GM12878 (cell line): ENCODE measurements at regions not wholly inside any gene's neighbourhood (a gene's known extent, or its start where the extent isn't known, plus 50 kb on each side); places are given as distances from the start of the nearest gene placed in this dataset.

Experiments used
- ATAC-seq: fragments of 200-7000 bp; cut with Tn5 transposase; 3 replicates; pipeline ENCODE4 v1.9.1; 2020; ENCODE audit warnings: mild to moderate bottlenecking, moderate library complexity
- BruUV-seq: library from RNA; stranded (reverse); fragments of 400-500 nt; replicated peaks from 2 replicates; lab custom pipeline; 2021; lab: Mats Ljungman, UMichigan
- CTCF ChIA-PET: fragments of 300-600 bp; sonication (Branson Sonifier 250); formaldehyde crosslinking; extraction: SDS; loops from one replicate; lab custom pipeline; 2021; ENCODE audit warnings: inconsistent platforms; lab: Yijun Ruan, JAX
- POLR2A ChIA-PET: fragments of 350-600 bp; formaldehyde crosslinking; extraction: SDS; loops from one replicate; lab custom pipeline; 2021; ENCODE audit warnings: inconsistent platforms; lab: Charles Lee
- RAD21 ChIA-PET: fragments of 300-600 bp; sonication (Branson Sonifier 250); formaldehyde crosslinking; loops from one replicate; lab custom pipeline; 2023; ENCODE audit warnings: antibody characterized with exemption; ENCODE audit not compliant: unreplicated experiment; lab: Charles Lee
- SMC1A ChIA-PET: fragments of 300-600 bp; sonication (Branson Sonifier 250); formaldehyde crosslinking; loops from one replicate; lab custom pipeline; 2023; ENCODE audit not compliant: unreplicated experiment, uncharacterized antibody; lab: Charles Lee
- DNase-seq: peaks from one replicate; pipeline ENCODE4 v3.0.0-alpha.2; 2011; ENCODE audit warnings: low read depth, low spot score
- FAIRE-seq: peaks from 3 replicates; lab custom pipeline; 2011; peaks lifted over from hg19 to GRCh38; lab: Jason Lieb, UNC
- H2AFZ ChIP-seq: 2 replicates; pipeline ENCODE4 v1.6.0; 2011; ENCODE audit warnings: low read depth, low read length, control low read depth; ENCODE audit not compliant: control insufficient read depth
- H3K27ac ChIP-seq: 2 replicates; pipeline ENCODE4 v1.5.1; 2011; ENCODE audit warnings: control low read depth; ENCODE audit not compliant: control insufficient read depth, insufficient read depth
- H3K27me3 ChIP-seq, 2 experiments: replicated peaks in 1 of 2; 2 replicates each; pipeline versions ENCODE4 v1.6.0 to v1.6.1; 2011; ENCODE audit warnings: low read length in 1 of 2; ENCODE audit not compliant: control insufficient read depth in 2 of 2, insufficient read depth in 2 of 2
- H3K36me3 ChIP-seq, 2 experiments: 2 replicates each; pipeline ENCODE4 v1.5.1; 2011; ENCODE audit warnings: low read length in 1 of 2; ENCODE audit not compliant: control insufficient read depth in 2 of 2, insufficient read depth in 2 of 2
- H3K4me1 ChIP-seq: 2 replicates; pipeline ENCODE4 v1.6.1; 2011; ENCODE audit warnings: mild to moderate bottlenecking, low read length, moderate library complexity, mixed read lengths; ENCODE audit not compliant: control insufficient read depth, insufficient read depth
- H3K4me2 ChIP-seq: 2 replicates; pipeline ENCODE4 v1.6.0; 2011; ENCODE audit warnings: control low read depth; ENCODE audit not compliant: control insufficient read depth, insufficient read depth
- H3K4me3 ChIP-seq: fragments of 200-600 bp; sonication (generic); 2 replicates; pipeline ENCODE4 v1.5.1; 2016
- H3K79me2 ChIP-seq: 2 replicates; pipeline ENCODE4 v1.6.0; 2011; ENCODE audit warnings: low read length; ENCODE audit not compliant: control insufficient read depth, insufficient read depth
- H3K9ac ChIP-seq: 2 replicates; pipeline ENCODE4 v1.8.0; 2011; ENCODE audit warnings: low read length, control low read depth, mixed read lengths; ENCODE audit not compliant: control insufficient read depth, insufficient read depth
- H3K9me3 ChIP-seq: replicated peaks from 3 replicates; pipeline ENCODE4 v1.5.1; 2011; ENCODE audit warnings: mild to moderate bottlenecking, low read length; ENCODE audit not compliant: control insufficient read depth, insufficient read depth
- H4K20me1 ChIP-seq: 2 replicates; pipeline ENCODE4 v1.6.0; 2011; ENCODE audit not compliant: control insufficient read depth, insufficient read depth
- BHLHE40 ChIP-seq, 2 experiments: fragments of 450-650 bp in 1 of 2; IDR thresholded peaks; 2 replicates each; pipeline ENCODE4 v1.6.1; 2011 to 2017; ENCODE audit warnings: low read depth in 2 of 2, borderline replicate concordance in 1 of 2, improper control_type of control experiment in 1 of 2, low read length in 1 of 2, mild to moderate bottlenecking in 1 of 2
- CBX3 ChIP-seq: fragments of 200-600 bp; sonication (generic); IDR thresholded peaks from 2 replicates; pipeline ENCODE4 v1.6.1; 2016; ENCODE audit warnings: low read depth, borderline replicate concordance
- CEBPZ ChIP-seq: fragments of 150-350 bp; IDR thresholded peaks from 2 replicates; pipeline ENCODE4 v1.6.1; 2016; ENCODE audit warnings: low read depth, low read length
- CREB1 ChIP-seq: IDR thresholded peaks from 2 replicates; pipeline ENCODE4 v1.6.1; 2012; ENCODE audit warnings: low read depth, mild to moderate bottlenecking, inconsistent platforms
- DPF2 ChIP-seq: fragments of 450-650 bp; IDR thresholded peaks from 2 replicates; pipeline ENCODE4 v1.6.1; 2017; ENCODE audit warnings: mild to moderate bottlenecking
- E4F1 ChIP-seq: fragments of 450-650 bp; IDR thresholded peaks from 2 replicates; pipeline ENCODE4 v1.6.1; 2018; ENCODE audit warnings: borderline replicate concordance, mild to moderate bottlenecking; ENCODE audit not compliant: partially characterized antibody
- NFYA ChIP-seq: IDR thresholded peaks from 2 replicates; pipeline ENCODE4 v1.6.1; 2011; ENCODE audit warnings: low read depth, mild to moderate bottlenecking, low read length, improper control_type of control experiment, borderline replicate concordance
- NR2F1 ChIP-seq: fragments of 450-650 bp; conservative IDR thresholded peaks from 2 replicates; pipeline ENCODE4 v1.6.1; 2017; ENCODE audit warnings: mild to moderate bottlenecking
- PAX8 ChIP-seq: fragments of 450-650 bp; IDR thresholded peaks from 2 replicates; pipeline ENCODE4 v1.6.1; 2017; ENCODE audit warnings: mild to moderate bottlenecking, moderate library complexity
- PBX3 ChIP-seq: IDR thresholded peaks from 2 replicates; pipeline ENCODE4 v1.6.1; 2011; ENCODE audit warnings: mild to moderate bottlenecking, low read depth, low read length, moderate library complexity; ENCODE audit not compliant: insufficient replicate concordance
- POLR2AphosphoS5 ChIP-seq: IDR thresholded peaks from 2 replicates; pipeline ENCODE4 v1.6.1; 2011; ENCODE audit warnings: mild to moderate bottlenecking, low read length, inconsistent platforms
- RBBP5 ChIP-seq: fragments of 200-600 bp; sonication (generic); conservative IDR thresholded peaks from 2 replicates; pipeline ENCODE4 v1.6.1; 2016
- RELB ChIP-seq: fragments of 450-650 bp; IDR thresholded peaks from 2 replicates; pipeline ENCODE4 v1.6.1; 2017; ENCODE audit warnings: low read depth, mild to moderate bottlenecking, moderate library complexity
- SIX5 ChIP-seq: IDR thresholded peaks from 2 replicates; pipeline ENCODE4 v1.6.1; 2011; ENCODE audit warnings: mild to moderate bottlenecking, low read depth, low read length, moderate library complexity; ENCODE audit not compliant: severe bottlenecking
- SMAD1 ChIP-seq: fragments of 450-650 bp; IDR thresholded peaks from 2 replicates; pipeline ENCODE4 v1.6.1; 2018; ENCODE audit warnings: mild to moderate bottlenecking, low read depth; ENCODE audit not compliant: partially characterized antibody
- ZBED1 ChIP-seq: IDR thresholded peaks from 2 replicates; pipeline ENCODE4 v1.6.1; 2016; ENCODE audit warnings: borderline replicate concordance
- ZNF384 ChIP-seq: IDR thresholded peaks from 2 replicates; pipeline ENCODE4 v1.6.1; 2012; ENCODE audit warnings: low read depth, mild to moderate bottlenecking, low read length, improper control_type of control experiment, borderline replicate concordance
- WGBS: methylation state at CpG from one replicate; pipeline ENCODE4 v1.1.6; 2016; ENCODE audit warnings: low lambda C conversion rate; ENCODE audit not compliant: insufficient replicate concordance, insufficient coverage; ENCODE audit errors: missing lambda C conversion rate; 5-methylcytosine and 5-hydroxymethylcytosine counted together
- in situ Hi-C: fragments of 300-500 bp; cut with MboI; formaldehyde crosslinking; loops from 9 replicates; pipeline ENCODE4 v1.14.3; 2018; ENCODE audit warnings: mixed read lengths
- intact Hi-C: fragments of 100-400 bp; cut with micrococcal nuclease; formaldehyde crosslinking; loops from one replicate; pipeline ENCODE4 v1.14.2; 2022; ENCODE audit not compliant: unreplicated experiment

GRCh38 chr18:44134447-44134846 lies 546.2 kb upstream of the SETBP1 start (continued):
- TF ChIP-seq PAX8: no peak
- no peak for TF ChIP-seq BHLHE40 (IDR thresholded peaks at IDR 0.05; ENCODE audit: borderline replicate concordance in 1 of 2, low read depth in 2 of 2, low read length in 1 of 2)
- TF ChIP-seq RBBP5: no peak
- no peak for TF ChIP-seq ZBED1
- TF ChIP-seq NR2F1: no peak
- TF ChIP-seq SIX5: no peak
- TF ChIP-seq E4F1: no peak
- TF ChIP-seq, all 136 proteins: peak for 0

GRCh38 chr18:44135741-44136140 lies 544.9 kb upstream of the SETBP1 start:
- no peak for DNase-seq
- ChIA-PET SMC1A (no interaction called here), CTCF (no interaction called here), POLR2A (no interaction called here), RAD21 (no interaction called here)
- no TSS peak for BruUV-seq
- no peaks in the 10 kb centered on the region for H3K4me1 ChIP-seq
- 85% methylated on average over 4 of the region's 4 CpGs for WGBS
- H3K9ac ChIP-seq: no peak overlapping the region
- no peak for FAIRE-seq
- no peak overlapping the region for H3K4me2 ChIP-seq
- H3K4me3 ChIP-seq: no peak overlapping the region
- no peak overlapping the region for H2AFZ ChIP-seq
- no peaks in the 10 kb centered on the region for H4K20me1 ChIP-seq
- no peaks in the 10 kb centered on the region for H3K27me3 ChIP-seq
- in situ Hi-C loops: loop anchor here (10.0 kb wide), 1 partner anchor 1239 kb away; no protein-coding TSS in a partner anchor
- H3K27ac ChIP-seq: no peak overlapping the region
- no peaks in the 10 kb centered on the region for H3K36me3 ChIP-seq
- no peaks in the 10 kb centered on the region for H3K79me2 ChIP-seq
- intact Hi-C loops: no loop called here
- no peaks in the 10 kb centered on the region for H3K9me3 ChIP-seq
- no peak for ATAC-seq
- TF ChIP-seq POLR2AphosphoS5 (no peak), CBX3 (no peak), CEBPZ (no peak), NFYA (no peak), CREB1 (no peak), RELB (no peak), DPF2 (no peak), SMAD1 (no peak), ZNF384 (no peak), PBX3 (no peak)
